ENCODE measurements at regions not wholly inside any gene's neighbourhood (a gene's known extent, or its start where the extent isn't known, plus 50 kb on each side); places are given as distances from the start of the nearest gene placed in this dataset.

GRCh38 chr2:191512216-191512835, 165.6 kb upstream of the NABP1 start:
- in situ Hi-C loops (cut with MboI; ENCODE audit: low pct_unique_long_range_greater_than_20kb, low sequenced_read_pairs), result loop anchor here (25.0 kb wide), 1 partner anchor 325 kb away; no protein-coding TSS in a partner anchor
- DNase-seq, result no peak

- DNase-seq, result no peak
- in situ Hi-C loops (cut with MboI; ENCODE audit: low pct_unique_long_range_greater_than_20kb, low sequenced_read_pairs), result loop anchor here (25.0 kb wide), 1 partner anchor 326 kb away; no protein-coding TSS in a partner anchor
These were observed 165.1 kb upstream of the NABP1 start for GRCh38 chr2:191512874-191513273.

GRCh38 chr2:191514613-191515012, 163.3 kb upstream of the NABP1 start:
- DNase-seq, result no peak
- in situ Hi-C loops (cut with MboI; ENCODE audit: low pct_unique_long_range_greater_than_20kb, low sequenced_read_pairs), result loop anchor here (25.0 kb wide), 1 partner anchor 327 kb away; no protein-coding TSS in a partner anchor

GRCh38 chr2:191515551-191515950, 162.4 kb upstream of the NABP1 start:
- in situ Hi-C loops (cut with MboI; ENCODE audit: low pct_unique_long_range_greater_than_20kb, low sequenced_read_pairs), result loop anchor here (25.0 kb wide), 1 partner anchor 328 kb away; no protein-coding TSS in a partner anchor
- DNase-seq, result no peak

- no peak for DNase-seq
- in situ Hi-C loops (cut with MboI; ENCODE audit: low pct_unique_long_range_greater_than_20kb, low sequenced_read_pairs), result loop anchor here (25.0 kb wide), 1 partner anchor 329 kb away; no protein-coding TSS in a partner anchor
These were observed 161.7 kb upstream of the NABP1 start for GRCh38 chr2:191516260-191516659.

GRCh38 chr2:191521608-191522208, 156.2 kb upstream of the NABP1 start:
- peak; percentile 47 for DNase-seq
- in situ Hi-C loops (cut with MboI; ENCODE audit: low pct_unique_long_range_greater_than_20kb, low sequenced_read_pairs), result loop anchor here (25.0 kb wide), 1 partner anchor 334 kb away; no protein-coding TSS in a partner anchor

GRCh38 chr2:191522478-191523120, 155.3 kb upstream of the NABP1 start:
- DNase-seq, result no peak
- in situ Hi-C loops (cut with MboI; ENCODE audit: low pct_unique_long_range_greater_than_20kb, low sequenced_read_pairs), result loop anchor here (25.0 kb wide), 1 partner anchor 335 kb away; no protein-coding TSS in a partner anchor

GRCh38 chr2:191526091-191526490, 151.8 kb upstream of the NABP1 start:
- in situ Hi-C loops (cut with MboI; ENCODE audit: low pct_unique_long_range_greater_than_20kb, low sequenced_read_pairs), result no loop called here
- no peak for DNase-seq

GRCh38 chr2:191526536-191526935, 151.4 kb upstream of the NABP1 start:
- in situ Hi-C loops (cut with MboI; ENCODE audit: low pct_unique_long_range_greater_than_20kb, low sequenced_read_pairs), result no loop called here

GRCh38 chr2:191526953-191527556, 150.9 kb upstream of the NABP1 start:
- no peak for DNase-seq
- in situ Hi-C loops (cut with MboI; ENCODE audit: low pct_unique_long_range_greater_than_20kb, low sequenced_read_pairs), result no loop called here

More at GRCh38 chr2:191526536-191526935, 151.4 kb upstream of the NABP1 start:
- DNase-seq, result no peak

GRCh38 chr2:191530618-191531017, 147.3 kb upstream of the NABP1 start:
- DNase-seq, result no peak
- in situ Hi-C loops (cut with MboI; ENCODE audit: low pct_unique_long_range_greater_than_20kb, low sequenced_read_pairs), result no loop called here

GRCh38 chr2:191533693-191534180, 144.2 kb upstream of the NABP1 start:
- no peak for DNase-seq

GRCh38 chr2:191537921-191538320, 140.0 kb upstream of the NABP1 start:
- no peak for DNase-seq
- in situ Hi-C loops (cut with MboI; ENCODE audit: low pct_unique_long_range_greater_than_20kb, low sequenced_read_pairs), result no loop called here

More at GRCh38 chr2:191533693-191534180, 144.2 kb upstream of the NABP1 start:
- in situ Hi-C loops (cut with MboI; ENCODE audit: low pct_unique_long_range_greater_than_20kb, low sequenced_read_pairs), result no loop called here

- no peak for DNase-seq
- in situ Hi-C loops (cut with MboI; ENCODE audit: low pct_unique_long_range_greater_than_20kb, low sequenced_read_pairs), result no loop called here
These were observed 139.5 kb upstream of the NABP1 start for GRCh38 chr2:191538334-191538903.

- in situ Hi-C loops (cut with MboI; ENCODE audit: low pct_unique_long_range_greater_than_20kb, low sequenced_read_pairs), result no loop called here
- DNase-seq, result peak; percentile 40
These were observed 138.9 kb upstream of the NABP1 start for GRCh38 chr2:191539068-191539467.

GRCh38 chr2:191540681-191541080, 137.3 kb upstream of the NABP1 start:
- in situ Hi-C loops (cut with MboI; ENCODE audit: low pct_unique_long_range_greater_than_20kb, low sequenced_read_pairs), result no loop called here
- no peak for DNase-seq

GRCh38 chr2:191543708-191544107, 134.2 kb upstream of the NABP1 start:
- no peak for DNase-seq
- in situ Hi-C loops (cut with MboI; ENCODE audit: low pct_unique_long_range_greater_than_20kb, low sequenced_read_pairs), result no loop called here

- no peak for DNase-seq
- in situ Hi-C loops (cut with MboI; ENCODE audit: low pct_unique_long_range_greater_than_20kb, low sequenced_read_pairs), result no loop called here
These were observed 133.4 kb upstream of the NABP1 start for GRCh38 chr2:191544461-191545062.

GRCh38 chr2:191545361-191545760, 132.6 kb upstream of the NABP1 start:
- in situ Hi-C loops (cut with MboI; ENCODE audit: low pct_unique_long_range_greater_than_20kb, low sequenced_read_pairs), result no loop called here
- DNase-seq, result no peak
